ENCODE measurements at regions not wholly inside any gene's neighbourhood (a gene's known extent, or its start where the extent isn't known, plus 50 kb on each side); places are given as distances from the start of the nearest gene placed in this dataset.

- no peak for DNase-seq (ENCODE audit: low spot score)
- no peak for TF ChIP-seq CTCF (IDR thresholded peaks at IDR 0.05; ENCODE audit: borderline replicate concordance, control extremely low read depth, extremely low read depth, insufficient read depth, missing control alignments)
- in situ Hi-C loops (cut with MboI; ENCODE audit: low sequenced_read_pairs, unreplicated experiment), result no loop called here
These were observed 284.1 kb downstream of the ANTXR2 start for GRCh38 chr4:79788884-79789283.

GRCh38 chr4:79780129-79780528 lies 292.9 kb downstream of the ANTXR2 start:
- in situ Hi-C loops (cut with MboI; ENCODE audit: low sequenced_read_pairs, unreplicated experiment), result no loop called here
- DNase-seq (ENCODE audit: low spot score), result no peak
- TF ChIP-seq CTCF (IDR thresholded peaks at IDR 0.05; ENCODE audit: borderline replicate concordance, control extremely low read depth, extremely low read depth, insufficient read depth, missing control alignments), result no peak

- DNase-seq (ENCODE audit: low spot score), result no peak
- no peak for TF ChIP-seq CTCF (IDR thresholded peaks at IDR 0.05; ENCODE audit: borderline replicate concordance, control extremely low read depth, extremely low read depth, insufficient read depth, missing control alignments)
- in situ Hi-C loops (cut with MboI; ENCODE audit: low sequenced_read_pairs, unreplicated experiment), result no loop called here
These were observed 300.5 kb downstream of the ANTXR2 start for GRCh38 chr4:79772510-79772909.

GRCh38 chr4:79764120-79764519 lies 308.9 kb downstream of the ANTXR2 start:
- in situ Hi-C loops (cut with MboI; ENCODE audit: low sequenced_read_pairs, unreplicated experiment), result no loop called here
- TF ChIP-seq CTCF (IDR thresholded peaks at IDR 0.05; ENCODE audit: borderline replicate concordance, control extremely low read depth, extremely low read depth, insufficient read depth, missing control alignments), result no peak
- DNase-seq (ENCODE audit: low spot score), result no peak

- TF ChIP-seq CTCF (IDR thresholded peaks at IDR 0.05; ENCODE audit: borderline replicate concordance, control extremely low read depth, extremely low read depth, insufficient read depth, missing control alignments), result no peak
- in situ Hi-C loops (cut with MboI; ENCODE audit: low sequenced_read_pairs, unreplicated experiment), result no loop called here
These were observed 309.4 kb downstream of the ANTXR2 start for GRCh38 chr4:79763486-79764075.

GRCh38 chr4:79759793-79760192 lies 313.2 kb downstream of the ANTXR2 start:
- DNase-seq (ENCODE audit: low spot score), result no peak
- no peak for TF ChIP-seq CTCF (IDR thresholded peaks at IDR 0.05; ENCODE audit: borderline replicate concordance, control extremely low read depth, extremely low read depth, insufficient read depth, missing control alignments)
- in situ Hi-C loops (cut with MboI; ENCODE audit: low sequenced_read_pairs, unreplicated experiment), result no loop called here

More at GRCh38 chr4:79763486-79764075, 309.4 kb downstream of the ANTXR2 start:
- DNase-seq (ENCODE audit: low spot score), result no peak
